ENCODE measurements at regions not wholly inside any gene's neighbourhood (a gene's known extent, or its start where the extent isn't known, plus 50 kb on each side); places are given as distances from the start of the nearest gene placed in this dataset.

GRCh38 chr6:9101920-9102319, 666.6 kb upstream of the SLC35B3 start:
- TF ChIP-seq TAF1 (IDR thresholded peaks at IDR 0.05; ENCODE audit: low read depth), result no peak
- TF ChIP-seq RAD21 (IDR thresholded peaks at IDR 0.05; ENCODE audit: low read depth), result no peak
- TF ChIP-seq, protein P1, sequence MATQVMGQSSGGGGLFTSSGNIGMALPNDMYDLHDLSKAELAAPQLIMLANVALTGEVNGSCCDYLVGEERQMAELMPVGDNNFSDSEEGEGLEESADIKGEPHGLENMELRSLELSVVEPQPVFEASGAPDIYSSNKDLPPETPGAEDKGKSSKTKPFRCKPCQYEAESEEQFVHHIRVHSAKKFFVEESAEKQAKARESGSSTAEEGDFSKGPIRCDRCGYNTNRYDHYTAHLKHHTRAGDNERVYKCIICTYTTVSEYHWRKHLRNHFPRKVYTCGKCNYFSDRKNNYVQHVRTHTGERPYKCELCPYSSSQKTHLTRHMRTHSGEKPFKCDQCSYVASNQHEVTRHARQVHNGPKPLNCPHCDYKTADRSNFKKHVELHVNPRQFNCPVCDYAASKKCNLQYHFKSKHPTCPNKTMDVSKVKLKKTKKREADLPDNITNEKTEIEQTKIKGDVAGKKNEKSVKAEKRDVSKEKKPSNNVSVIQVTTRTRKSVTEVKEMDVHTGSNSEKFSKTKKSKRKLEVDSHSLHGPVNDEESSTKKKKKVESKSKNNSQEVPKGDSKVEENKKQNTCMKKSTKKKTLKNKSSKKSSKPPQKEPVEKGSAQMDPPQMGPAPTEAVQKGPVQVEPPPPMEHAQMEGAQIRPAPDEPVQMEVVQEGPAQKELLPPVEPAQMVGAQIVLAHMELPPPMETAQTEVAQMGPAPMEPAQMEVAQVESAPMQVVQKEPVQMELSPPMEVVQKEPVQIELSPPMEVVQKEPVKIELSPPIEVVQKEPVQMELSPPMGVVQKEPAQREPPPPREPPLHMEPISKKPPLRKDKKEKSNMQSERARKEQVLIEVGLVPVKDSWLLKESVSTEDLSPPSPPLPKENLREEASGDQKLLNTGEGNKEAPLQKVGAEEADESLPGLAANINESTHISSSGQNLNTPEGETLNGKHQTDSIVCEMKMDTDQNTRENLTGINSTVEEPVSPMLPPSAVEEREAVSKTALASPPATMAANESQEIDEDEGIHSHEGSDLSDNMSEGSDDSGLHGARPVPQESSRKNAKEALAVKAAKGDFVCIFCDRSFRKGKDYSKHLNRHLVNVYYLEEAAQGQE (IDR thresholded peaks at IDR 0.05; ENCODE audit: low read depth), result no peak
- TF ChIP-seq YY1 (IDR thresholded peaks at IDR 0.05; ENCODE audit: low read depth), result no peak
- TF ChIP-seq MAX (IDR thresholded peaks at IDR 0.05), result no peak
- TF ChIP-seq EP300 (IDR thresholded peaks at IDR 0.05; ENCODE audit: borderline replicate concordance), result no peak

Data from Ishikawa (cell line).